MM.1S (cell line): ENCODE measurements at regions not wholly inside any gene's neighbourhood (a gene's known extent, or its start where the extent isn't known, plus 50 kb on each side); places are given as distances from the start of the nearest gene placed in this dataset.

Source experiments
- DNase-seq: peaks from one replicate; pipeline ENCODE4 v3.0.0-alpha.2; 2015
- H2AFZ ChIP-seq: fragments of 300-600 bp; sonication (generic); 2 replicates; pipeline ENCODE4 v1.6.0; 2016; ENCODE audit warnings: antibody characterized with exemption, low read length
- H3F3A ChIP-seq: fragments of 300-600 bp; sonication (generic); 2 replicates; pipeline ENCODE4 v1.6.1; 2016; ENCODE audit warnings: mild to moderate bottlenecking, antibody characterized with exemption, low read length, moderate library complexity, mixed read lengths; ENCODE audit not compliant: insufficient read depth
- H3K27ac ChIP-seq: fragments of 300-600 bp; sonication (generic); 2 replicates; pipeline ENCODE4 v1.5.1; 2016; ENCODE audit warnings: mild to moderate bottlenecking, low read length
- H3K27me3 ChIP-seq: fragments of 300-600 bp; sonication (generic); replicated peaks from 2 replicates; pipeline ENCODE4 v1.6.0; 2016; ENCODE audit warnings: low read length; ENCODE audit not compliant: insufficient read depth
- H3K36me3 ChIP-seq: fragments of 300-600 bp; sonication (generic); replicated peaks from 2 replicates; pipeline ENCODE4 v1.6.1; 2016; ENCODE audit warnings: mild to moderate bottlenecking, low read length, mixed read lengths; ENCODE audit not compliant: insufficient read depth
- H3K4me1 ChIP-seq: fragments of 300-600 bp; sonication (generic); 2 replicates; pipeline ENCODE4 v1.6.1; 2016; ENCODE audit warnings: low read length, mixed read lengths
- H3K4me2 ChIP-seq: fragments of 300-600 bp; sonication (generic); 2 replicates; pipeline ENCODE4 v1.6.0; 2016; ENCODE audit warnings: low read depth, low read length
- H3K4me3 ChIP-seq: fragments of 300-600 bp; sonication (generic); 2 replicates; pipeline ENCODE4 v1.5.1; 2016; ENCODE audit warnings: low read length, mixed read lengths
- H3K79me2 ChIP-seq: fragments of 300-600 bp; sonication (generic); 2 replicates; pipeline ENCODE4 v1.6.1; 2016; ENCODE audit warnings: mixed run types, low read length, mixed read lengths
- H3K9ac ChIP-seq: fragments of 300-600 bp; sonication (generic); 2 replicates; pipeline ENCODE4 v1.6.1; 2016; ENCODE audit warnings: low read length, mixed read lengths
- H3K9me2 ChIP-seq: fragments of 300-600 bp; sonication (generic); replicated peaks from 2 replicates; pipeline ENCODE4 v1.6.1; 2016; ENCODE audit warnings: mild to moderate bottlenecking, low read length, mixed read lengths; ENCODE audit not compliant: insufficient read depth
- H3K9me3 ChIP-seq: fragments of 300-600 bp; sonication (generic); replicated peaks from 2 replicates; pipeline ENCODE4 v1.6.1; 2016; ENCODE audit warnings: mild to moderate bottlenecking, low read length, mixed read lengths; ENCODE audit not compliant: insufficient read depth
- H4K20me1 ChIP-seq: fragments of 300-600 bp; sonication (generic); 2 replicates; pipeline ENCODE4 v1.6.1; 2016; ENCODE audit warnings: mild to moderate bottlenecking, low read length, moderate library complexity, mixed read lengths; ENCODE audit not compliant: insufficient read depth
- CTCF ChIP-seq: fragments of 300-600 bp; sonication (generic); IDR thresholded peaks from 2 replicates; pipeline ENCODE4 v1.5.1; 2016; ENCODE audit warnings: antibody characterized with exemption, low read length, mixed read lengths
- EZH2 ChIP-seq: fragments of 300-600 bp; sonication (generic); optimal IDR thresholded peaks from 2 replicates; pipeline ENCODE3; 2017; ENCODE audit warnings: low read depth, mild to moderate bottlenecking, antibody characterized with exemption, low read length, mixed read lengths
- EZH2phosphoT487 ChIP-seq: fragments of 300-600 bp; sonication (generic); IDR thresholded peaks from 2 replicates; pipeline ENCODE4 v1.6.1; 2018; ENCODE audit warnings: antibody characterized with exemption, low read length

- H3K4me2 ChIP-seq: no peak overlapping the region
- TF ChIP-seq EZH2: no peak
- TF ChIP-seq CTCF: no peak
- no peak for TF ChIP-seq EZH2phosphoT487
- no peaks in the 10 kb centered on the region for H4K20me1 ChIP-seq
- no peaks in the 10 kb centered on the region for H3K4me1 ChIP-seq
- DNase-seq: no peak
- H2AFZ ChIP-seq: no peak overlapping the region
- no peak overlapping the region for H3K4me3 ChIP-seq
- H3F3A ChIP-seq: no peaks in the 10 kb centered on the region
- H3K9ac ChIP-seq: no peak overlapping the region
- H3K36me3 ChIP-seq: no peaks in the 10 kb centered on the region
- no peak overlapping the region for H3K27ac ChIP-seq
- no peaks in the 10 kb centered on the region for H3K27me3 ChIP-seq
- H3K9me2 ChIP-seq: no peaks in the 10 kb centered on the region
- no peaks in the 10 kb centered on the region for H3K9me3 ChIP-seq
- H3K79me2 ChIP-seq: no peaks in the 10 kb centered on the region
Observed at GRCh38 chr14:81972601-81973000, 438.9 kb upstream of the SEL1L start.

- Histone ChIP-seq H3K9me3 (no peaks in the 10 kb centered on the region), H3K36me3 (no peaks in the 10 kb centered on the region), H3K27ac (no peak overlapping the region), H3K9ac (no peak overlapping the region), H3K4me2 (no peak overlapping the region), H3K9me2 (no peaks in the 10 kb centered on the region), H3F3A (no peaks in the 10 kb centered on the region), H3K4me3 (no peak overlapping the region), H2AFZ (no peak overlapping the region), H3K27me3 (no peaks in the 10 kb centered on the region), H4K20me1 (no peaks in the 10 kb centered on the region), H3K4me1 (no peaks in the 10 kb centered on the region), H3K79me2 (no peaks in the 10 kb centered on the region)
- no peak for DNase-seq
- TF ChIP-seq CTCF: no peak
- TF ChIP-seq EZH2phosphoT487: no peak
- TF ChIP-seq EZH2: no peak
Observed at GRCh38 chr14:81974543-81974942, 440.9 kb upstream of the SEL1L start.

GRCh38 chr14:81980601-81981306 lies 447.1 kb upstream of the SEL1L start:
- Histone ChIP-seq H3K9me3 (no peaks in the 10 kb centered on the region), H3K4me3 (no peak overlapping the region), H3K79me2 (no peaks in the 10 kb centered on the region), H3K4me2 (no peak overlapping the region), H2AFZ (no peak overlapping the region), H3K27me3 (no peaks in the 10 kb centered on the region), H3K27ac (no peak overlapping the region), H3K4me1 (no peaks in the 10 kb centered on the region), H3K9ac (no peak overlapping the region), H3K36me3 (no peaks in the 10 kb centered on the region), H4K20me1 (no peaks in the 10 kb centered on the region), H3F3A (no peaks in the 10 kb centered on the region), H3K9me2 (no peaks in the 10 kb centered on the region)
- DNase-seq: no peak
- TF ChIP-seq EZH2: no peak
- no peak for TF ChIP-seq CTCF
- no peak for TF ChIP-seq EZH2phosphoT487
